Midbrain (tissue), 1 donor: ENCODE measurements at regions not wholly inside any gene's neighbourhood (a gene's known extent, or its start where the extent isn't known, plus 50 kb on each side); places are given as distances from the start of the nearest gene placed in this dataset.

Experiments
- DNase-seq: peaks from one replicate; lab custom pipeline; 2025; lab: John Stamatoyannopoulos, UW

DNA sequence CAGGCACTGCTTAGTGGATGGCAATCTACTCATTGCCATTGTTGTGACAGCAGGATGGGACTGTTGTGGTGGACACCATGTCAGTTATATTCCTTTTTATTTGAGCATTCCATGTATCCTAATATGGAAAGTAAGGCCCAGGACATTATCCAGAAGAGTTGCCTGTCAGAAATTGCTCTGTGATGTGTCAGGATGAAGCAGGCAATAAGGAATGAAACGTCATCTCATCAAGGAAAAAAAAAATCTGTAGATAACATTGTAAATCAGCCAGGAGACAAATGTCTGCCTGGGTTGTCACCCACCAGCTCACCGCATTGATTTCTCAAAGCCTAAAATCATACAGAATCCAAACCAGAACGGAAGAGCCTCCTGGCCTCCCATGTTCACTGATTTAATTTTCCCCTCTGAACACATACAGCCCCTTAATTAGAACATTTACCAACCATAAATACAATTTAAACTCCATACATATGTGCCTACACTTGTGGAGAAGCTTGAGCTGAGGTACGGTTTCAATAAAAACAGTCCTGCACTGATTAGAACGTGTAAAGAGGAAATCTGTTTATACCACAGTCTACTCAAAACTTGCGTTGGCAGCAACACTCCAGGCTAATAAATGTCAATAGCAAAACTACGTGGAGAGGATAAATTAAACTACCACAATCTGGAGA is 73.9 kb downstream of the FOXD1 start:
- no peak for DNase-seq

DNA sequence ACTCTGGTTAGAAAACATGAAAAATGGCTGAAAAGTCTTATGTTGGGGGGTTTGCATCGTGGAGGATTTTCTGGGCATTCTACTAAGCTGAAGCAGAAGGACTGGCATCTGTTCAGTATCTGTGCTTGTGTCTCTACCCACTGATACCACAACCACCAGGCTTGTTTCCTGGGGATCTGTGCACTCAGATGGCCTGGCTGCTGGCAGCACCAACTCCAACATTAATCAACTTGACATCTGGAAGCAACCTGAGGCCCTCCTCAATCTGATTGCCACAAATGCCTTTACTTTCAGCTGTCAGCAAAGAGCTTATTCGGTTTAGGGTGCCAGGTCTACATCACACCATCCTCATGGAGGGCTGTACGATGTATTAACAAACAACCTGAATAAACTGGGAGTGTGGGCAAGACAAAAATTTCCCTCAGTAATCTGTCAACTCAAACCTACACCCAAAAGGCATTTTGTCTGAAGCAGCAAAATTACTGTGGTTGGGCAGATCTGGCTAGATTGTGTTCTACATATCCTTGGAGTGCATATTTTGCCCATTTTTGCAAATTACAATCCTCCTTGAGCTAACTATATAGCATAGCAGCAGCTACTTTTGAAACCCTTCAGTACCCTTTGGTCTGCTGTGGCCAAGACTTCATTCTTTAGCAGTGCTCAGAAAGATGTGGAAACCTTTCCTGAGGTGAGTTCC is 74.6 kb downstream of the FOXD1 start:
- DNase-seq: no peak

DNA sequence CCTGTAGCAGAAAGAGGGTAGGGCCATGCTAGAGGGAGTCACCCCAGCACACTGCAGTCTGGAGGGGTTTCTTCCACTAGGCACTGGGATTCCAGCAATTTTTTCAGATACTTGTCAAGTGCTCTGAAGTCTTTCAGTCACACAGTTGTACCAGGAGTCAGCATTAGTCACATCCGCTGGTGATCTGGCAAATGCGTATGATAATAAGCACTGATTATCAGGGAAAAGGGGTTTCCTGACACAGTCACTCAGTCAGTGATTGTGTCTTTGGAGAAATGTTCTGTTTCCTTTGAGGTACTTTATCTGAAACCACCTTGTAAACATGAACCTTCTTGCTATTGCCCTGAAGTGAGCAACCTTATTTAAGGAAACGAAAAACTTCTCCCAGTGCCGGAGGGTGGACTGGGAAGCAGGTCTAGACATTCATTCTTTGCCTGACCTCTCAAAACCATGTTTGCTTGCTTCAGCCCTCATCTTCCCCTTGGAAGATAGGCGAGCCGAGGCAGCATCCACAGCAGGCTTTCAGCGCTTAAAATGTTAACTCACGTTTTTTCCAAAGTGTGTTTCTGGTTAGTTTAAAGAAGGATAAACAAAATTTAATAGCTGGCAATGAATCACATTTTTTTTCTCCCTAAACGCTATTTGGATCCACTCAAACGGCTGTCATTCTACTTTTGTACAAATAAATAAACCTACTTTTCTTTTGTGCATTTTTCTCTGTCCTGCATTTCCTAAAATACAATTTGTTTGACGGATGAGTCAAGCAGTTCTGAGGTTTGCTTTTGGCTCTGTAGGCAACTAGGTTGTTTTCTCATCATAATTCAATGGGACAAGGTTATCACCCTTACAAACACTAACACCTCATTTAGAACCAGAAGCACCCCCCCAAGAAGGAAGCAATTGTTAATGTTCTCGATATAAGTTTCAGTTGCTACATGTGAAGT is 77.7 kb downstream of the FOXD1 start:
- no peak for DNase-seq

DNA sequence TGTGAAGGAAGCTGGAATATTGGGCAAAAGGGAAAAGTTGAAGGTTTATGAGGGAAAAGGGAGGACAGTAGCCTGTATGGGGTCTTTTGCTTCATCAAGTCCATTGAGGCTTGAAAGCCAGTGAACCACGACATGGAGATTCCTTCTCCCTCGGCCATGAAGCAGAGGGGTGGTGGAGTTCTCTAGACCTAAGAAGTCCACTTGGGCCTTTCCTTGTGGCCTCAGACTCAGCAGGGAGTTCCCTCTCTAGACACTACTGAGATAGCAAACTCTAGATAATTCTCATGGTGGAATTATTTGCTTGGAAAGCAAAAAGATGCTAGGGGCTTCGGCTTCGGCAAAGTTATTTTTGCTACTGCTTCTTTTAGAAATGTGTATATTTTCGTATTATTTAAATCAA is 78.5 kb downstream of the FOXD1 start:
- DNase-seq: no peak

DNA sequence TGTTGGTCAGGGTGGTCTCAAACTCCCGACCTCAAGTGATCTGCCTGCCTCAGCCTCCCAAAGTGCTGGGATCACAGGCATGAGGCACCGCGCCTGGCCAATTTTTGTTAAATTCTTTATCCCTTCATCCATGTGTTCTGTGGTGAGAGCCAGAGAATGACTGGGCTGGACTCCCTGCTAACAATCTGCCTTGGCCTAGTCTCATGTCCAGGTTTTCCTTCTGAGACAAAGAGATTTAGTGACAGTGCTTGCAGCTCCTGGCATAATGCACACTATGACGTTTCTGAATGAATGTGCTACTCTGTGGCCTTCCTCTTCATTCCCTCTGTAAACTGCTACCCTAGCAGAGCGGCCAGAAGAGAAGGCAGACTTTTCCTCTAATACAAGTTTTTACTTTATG is 79.3 kb downstream of the FOXD1 start:
- no peak for DNase-seq

DNA sequence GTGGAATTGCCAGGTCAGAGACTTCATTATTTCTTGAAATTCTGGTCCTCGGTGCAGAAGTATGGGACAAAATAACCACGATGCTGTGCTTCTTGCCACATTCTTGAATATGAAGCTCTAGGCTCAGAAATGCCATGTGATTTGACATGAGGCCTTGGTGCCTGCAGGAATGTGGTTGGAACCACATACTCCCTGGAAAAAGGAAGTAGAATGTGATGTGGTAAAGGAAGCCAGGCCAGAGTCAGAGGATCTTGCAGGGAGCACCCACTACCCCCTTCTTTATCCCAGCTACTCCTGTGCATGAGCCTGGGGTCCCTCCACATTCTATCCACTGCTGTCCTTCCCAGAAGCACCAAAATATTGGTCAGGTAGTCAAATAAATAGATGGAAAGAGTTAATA is 80.9 kb downstream of the FOXD1 start:
- no peak for DNase-seq

DNA sequence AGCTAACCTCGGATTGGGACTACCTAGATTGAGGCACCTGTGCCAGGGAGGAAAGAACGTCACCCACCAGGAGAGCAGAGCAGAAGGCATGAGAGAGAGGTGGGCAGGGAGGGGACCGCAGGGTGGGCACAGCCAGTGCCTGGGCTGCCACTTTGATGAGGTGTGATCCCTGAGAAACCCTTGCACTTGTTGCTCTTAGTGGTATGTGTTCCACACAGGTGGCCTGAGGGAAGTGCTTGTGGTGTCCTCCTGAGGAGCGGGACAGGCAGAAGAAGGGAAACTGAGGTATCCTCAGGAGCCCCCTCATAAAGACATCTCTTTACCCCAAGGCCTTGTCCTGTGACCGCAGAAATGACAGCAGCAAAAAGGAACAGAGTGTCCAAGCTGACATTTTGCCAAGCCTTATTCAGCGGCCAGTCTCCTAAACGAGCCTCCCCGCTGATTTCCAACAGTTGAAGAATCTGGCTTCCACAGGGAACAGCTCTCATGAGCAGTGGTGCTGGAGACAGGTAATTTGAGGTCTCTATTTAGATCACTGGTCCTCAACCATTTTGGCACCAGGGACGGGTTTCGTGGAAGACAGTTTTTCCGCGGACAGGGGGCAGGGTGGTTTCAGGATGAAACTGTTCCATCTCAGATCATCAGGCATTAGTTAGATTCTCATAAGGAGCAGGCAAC is 82.4 kb downstream of the FOXD1 start:
- no peak for DNase-seq

DNA sequence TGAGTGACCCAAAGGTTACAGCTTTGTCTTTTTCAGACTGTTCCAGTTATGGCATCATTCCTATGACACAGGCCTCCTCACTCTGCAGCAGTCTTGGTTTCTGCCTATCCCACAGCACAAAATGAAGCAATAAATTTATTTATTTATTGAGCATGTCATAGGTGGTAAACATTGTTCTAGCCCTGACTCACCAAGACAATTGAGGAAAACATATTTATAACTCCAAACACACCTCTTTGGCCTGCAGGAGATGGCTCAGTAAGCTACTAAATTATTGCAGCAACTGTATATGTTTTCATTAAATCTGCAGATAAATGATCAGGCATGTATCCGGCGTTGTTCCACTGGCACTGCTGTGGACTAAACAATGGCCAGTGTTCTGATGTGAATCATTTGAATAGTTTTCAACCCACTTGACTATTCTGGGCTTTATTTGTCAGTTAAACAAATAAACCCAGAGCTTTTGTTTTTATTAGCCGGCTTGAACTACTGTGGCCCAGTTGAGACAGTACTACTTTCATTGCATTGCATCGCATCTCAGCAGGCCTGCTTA is 83.2 kb downstream of the FOXD1 start:
- DNase-seq: peak; percentile 46

DNA sequence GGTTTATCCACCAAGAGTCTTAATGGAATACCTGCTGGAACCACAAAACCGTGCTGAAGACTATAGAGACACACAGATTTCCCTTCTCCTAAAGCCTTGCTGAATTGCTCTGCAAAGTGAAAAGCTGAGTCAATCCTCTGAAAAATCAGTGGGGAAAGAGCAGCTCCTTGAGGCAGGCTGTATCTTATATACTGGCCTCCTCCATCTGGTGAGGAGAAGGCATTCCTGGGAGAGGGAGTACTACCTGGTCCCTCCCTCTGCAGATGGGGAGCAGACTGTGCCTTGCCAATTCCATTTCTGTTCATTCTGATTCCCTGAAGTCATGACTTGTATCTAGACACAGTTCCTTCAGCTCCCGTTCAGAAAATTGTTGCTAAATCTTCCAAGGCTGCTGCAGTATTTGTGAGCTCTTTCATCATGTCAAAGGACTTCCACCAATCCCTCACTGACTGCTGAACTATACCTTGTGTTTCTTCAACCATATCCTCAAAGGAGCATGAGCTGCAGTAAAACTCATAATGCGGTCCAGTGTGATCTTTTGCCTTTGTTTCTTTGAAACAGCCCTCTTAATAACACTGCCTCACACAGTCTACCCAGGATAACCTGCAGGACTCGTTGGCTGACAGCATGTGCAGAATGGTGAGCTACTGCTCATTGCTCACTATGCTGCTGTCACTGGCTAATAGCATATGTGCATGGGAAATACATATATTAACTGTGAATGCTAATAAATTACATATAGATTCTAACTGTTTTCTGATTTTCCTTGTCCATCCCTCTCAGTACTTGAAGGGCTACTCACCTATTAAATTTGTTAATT is 84.5 kb downstream of the FOXD1 start:
- no peak for DNase-seq

DNA sequence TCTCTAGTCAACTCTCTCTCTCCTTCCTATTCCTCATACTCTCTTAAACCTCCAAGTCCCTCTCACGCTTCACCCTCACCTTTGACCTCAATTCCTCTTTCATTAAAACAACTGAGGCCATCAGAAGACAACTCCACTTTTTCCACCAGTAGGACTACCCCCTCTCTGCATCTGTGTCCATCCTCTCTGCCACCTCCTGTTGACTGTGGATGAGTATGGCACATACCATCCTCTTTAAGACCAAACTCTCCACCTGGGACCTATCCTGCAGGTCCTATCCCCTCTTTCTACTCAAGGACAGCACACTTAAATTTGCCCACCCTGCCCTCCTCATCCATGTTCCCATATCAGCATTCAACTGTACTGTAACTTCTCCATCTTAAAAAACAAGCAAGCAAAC is 89.2 kb downstream of the FOXD1 start:
- DNase-seq: no peak

DNA sequence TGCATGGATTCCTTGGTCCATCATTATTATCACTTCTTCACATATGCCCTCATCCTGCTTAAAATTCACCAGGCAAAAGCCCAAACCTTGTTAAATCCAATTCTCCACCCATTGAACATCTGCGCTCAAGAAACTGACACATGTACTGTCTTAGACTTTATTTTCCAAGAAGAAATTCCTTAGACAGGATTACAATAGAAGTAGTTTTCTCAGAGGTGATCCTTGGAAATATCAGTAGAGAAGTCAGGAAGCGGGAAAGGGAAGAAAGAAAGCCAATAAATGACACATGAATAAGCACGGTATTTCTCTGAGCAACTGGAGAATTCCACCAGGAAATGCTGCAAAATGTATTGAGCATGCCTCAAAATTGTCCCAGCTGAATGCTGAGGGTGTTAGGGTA is 90.2 kb downstream of the FOXD1 start:
- DNase-seq: no peak

DNA sequence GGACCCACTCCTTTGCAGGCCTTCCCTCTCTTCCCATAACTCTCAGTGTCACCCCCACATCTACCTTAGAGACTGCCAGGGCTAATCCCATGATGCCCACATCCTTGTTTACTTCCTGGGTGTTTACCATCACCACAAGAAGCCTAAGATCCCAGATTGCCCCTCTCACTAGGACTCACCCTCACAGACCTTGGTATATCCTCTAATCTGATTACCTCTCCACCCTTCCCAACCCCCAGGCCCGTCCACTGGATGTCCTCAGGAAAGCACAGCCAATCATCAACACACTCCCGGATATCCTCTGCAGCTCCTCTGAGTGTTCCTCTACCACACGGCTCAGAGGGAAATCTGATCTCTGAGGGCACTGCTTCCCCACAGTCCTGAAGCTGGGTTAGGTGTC is 91.0 kb downstream of the FOXD1 start:
- no peak for DNase-seq

DNA sequence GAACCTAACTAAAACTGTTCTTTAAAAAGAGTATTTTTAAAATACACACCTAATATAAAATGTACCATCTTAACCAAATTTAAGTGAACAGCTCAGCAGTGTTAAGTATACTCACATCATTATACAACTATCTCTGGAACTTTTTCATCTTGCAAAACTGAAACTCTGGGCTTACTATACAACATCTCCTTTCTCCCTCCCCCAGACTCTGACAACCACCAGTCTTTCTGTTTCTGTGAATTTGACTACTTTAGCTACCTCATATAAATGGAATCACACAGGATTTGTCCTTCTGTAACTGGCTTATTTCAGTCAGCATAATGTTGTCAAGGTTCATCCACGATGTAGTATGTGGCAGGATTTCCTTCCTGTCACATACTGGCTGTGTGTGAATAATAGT is 93.5 kb downstream of the FOXD1 start:
- DNase-seq: no peak

DNA sequence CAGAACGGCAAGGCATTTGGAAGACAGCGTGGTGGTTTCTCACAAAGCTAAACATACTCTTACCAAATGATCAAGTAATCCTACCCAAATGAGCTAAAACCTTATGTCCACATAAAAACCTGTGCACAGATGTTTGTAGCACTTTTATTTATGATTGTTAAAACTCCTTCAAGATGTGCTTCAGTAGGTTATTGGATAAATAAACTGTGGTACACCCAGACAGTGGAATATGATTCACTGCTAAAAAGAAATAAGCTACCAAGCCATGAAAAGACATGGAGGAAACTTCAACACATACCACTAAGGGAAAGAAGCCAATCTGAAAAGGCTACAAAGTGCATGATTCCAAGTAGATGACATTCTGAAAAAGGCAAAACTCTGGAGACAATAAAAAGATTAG is 94.2 kb downstream of the FOXD1 start:
- DNase-seq: no peak

DNA sequence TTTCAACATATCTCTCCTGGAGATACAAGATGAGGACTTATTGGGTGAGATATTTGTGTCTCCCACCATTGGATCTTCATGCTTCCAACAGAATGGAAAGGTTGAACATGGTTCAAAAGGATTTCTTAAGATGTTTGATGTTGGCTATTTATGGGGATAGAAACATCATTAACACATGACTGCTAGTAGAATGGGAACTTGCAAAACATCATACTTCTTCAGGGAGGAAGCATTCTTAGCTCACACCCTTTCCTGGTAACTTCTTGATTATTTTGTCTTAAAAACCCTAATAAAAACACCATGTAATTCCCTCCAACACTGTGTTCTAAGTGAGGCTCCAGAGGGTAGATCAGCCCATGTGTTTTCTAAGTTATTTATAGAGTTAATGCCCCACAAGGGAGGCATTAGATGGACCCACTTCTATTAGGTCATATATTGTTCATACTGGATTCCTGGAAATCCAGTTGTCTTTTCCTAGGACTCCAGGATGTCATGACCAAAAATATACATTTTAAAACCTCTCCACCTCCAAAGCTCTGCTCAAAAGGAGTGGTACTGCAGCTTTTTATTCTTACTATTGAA is 95.8 kb downstream of the FOXD1 start:
- DNase-seq: no peak

DNA sequence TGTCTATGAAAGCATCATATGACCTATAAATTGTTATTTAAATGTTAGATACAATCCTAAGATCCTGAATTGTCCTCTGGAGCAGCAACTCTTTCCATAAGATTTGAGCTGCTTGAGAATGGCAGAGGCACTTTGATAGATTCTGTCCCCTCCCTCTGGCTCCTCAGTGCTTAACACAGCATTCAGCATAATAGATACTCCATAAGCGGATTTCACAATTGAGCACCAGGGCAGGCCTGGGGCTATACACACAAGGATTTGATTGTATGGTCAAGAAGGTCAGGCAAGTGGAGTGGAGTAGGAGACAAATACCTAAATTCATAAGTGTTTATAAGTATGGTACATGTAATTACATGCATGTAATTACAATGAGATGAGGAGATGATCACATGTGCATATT is 96.3 kb downstream of the FOXD1 start:
- no peak for DNase-seq

DNA sequence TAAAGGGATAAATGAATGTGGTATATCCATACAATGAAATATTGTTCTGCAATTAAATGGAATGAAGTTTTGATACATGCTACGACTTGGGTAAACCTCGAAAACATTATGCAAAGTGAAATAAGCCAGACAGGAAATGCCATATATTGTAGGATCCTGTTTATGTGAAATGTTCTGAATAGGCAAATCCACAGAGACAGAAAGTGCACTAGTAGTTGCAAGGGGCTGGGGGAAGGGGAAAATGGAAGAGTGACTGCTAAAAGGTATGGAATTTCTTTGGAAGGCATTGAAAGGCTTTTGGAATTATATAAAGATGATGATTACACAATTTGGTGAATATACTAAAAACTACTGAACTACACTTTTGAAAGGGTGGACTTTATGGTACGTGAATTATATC is 97.0 kb downstream of the FOXD1 start:
- no peak for DNase-seq

DNA sequence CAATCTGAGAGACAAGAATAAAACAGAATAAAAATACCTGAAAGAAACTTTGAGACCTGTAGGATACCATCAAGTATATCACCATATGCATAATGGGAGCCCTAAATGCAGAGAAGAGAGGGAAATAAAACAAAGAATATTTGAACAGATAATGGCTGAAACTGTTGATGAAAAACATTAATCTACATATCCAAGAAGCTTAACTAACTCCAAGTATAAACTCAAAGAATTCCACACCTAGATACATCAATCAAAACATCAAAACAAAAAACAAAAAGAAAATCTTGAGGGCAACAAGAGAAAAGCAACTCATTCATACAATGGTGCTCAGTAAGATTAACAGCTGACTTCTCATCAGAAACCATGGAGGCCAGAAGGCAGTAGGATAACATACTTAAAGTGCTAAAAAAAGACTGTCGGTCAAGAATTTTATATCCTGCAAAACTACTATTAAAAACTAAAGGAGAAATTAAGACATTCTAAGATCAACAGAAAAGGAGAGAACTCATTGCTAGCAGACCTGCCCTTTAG is 101.6 kb downstream of the FOXD1 start:
- no peak for DNase-seq

DNA sequence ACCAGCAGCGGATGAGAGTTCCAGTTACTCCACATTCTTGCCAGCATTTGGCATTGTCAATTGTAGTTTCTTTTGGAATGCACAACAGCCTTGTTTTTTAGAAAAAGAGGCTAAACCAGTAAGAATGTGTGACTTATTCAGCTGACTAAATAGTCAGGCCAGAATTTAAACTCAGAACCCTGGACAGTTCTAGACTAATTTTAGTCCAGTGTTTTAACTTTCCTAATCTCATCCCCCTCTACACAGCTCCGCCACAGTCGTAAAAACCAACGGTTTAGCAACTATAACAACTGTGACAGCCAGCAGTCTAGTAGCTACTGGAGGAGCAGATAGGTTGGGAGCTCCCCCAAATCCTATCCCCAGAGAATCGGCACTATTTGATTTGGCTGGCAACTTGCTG is 103.7 kb downstream of the FOXD1 start:
- no peak for DNase-seq

DNA sequence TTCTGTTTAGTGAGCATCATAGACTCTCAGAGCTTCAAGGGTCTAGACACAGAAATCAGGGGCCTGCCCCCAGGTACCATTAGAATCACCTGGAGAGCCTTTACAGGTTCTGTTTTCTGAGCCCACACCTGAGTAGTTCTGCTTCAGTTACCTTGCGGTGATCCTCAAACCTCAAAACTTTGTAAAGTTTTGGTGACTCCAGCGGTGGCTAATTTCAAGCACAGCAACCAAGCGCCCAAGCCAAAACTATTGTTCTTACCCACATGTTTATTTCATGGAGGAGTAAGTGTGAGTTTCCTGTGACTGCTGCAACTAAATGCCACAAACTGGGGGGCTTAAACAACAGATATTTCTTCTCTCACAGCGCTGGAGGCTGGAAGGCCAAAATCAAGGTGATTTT is 108.9 kb downstream of the FOXD1 start:
- no peak for DNase-seq
